Uterus (tissue), 3 donors: ENCODE measurements at regions not wholly inside any gene's neighbourhood (a gene's known extent, or its start where the extent isn't known, plus 50 kb on each side); places are given as distances from the start of the nearest gene placed in this dataset.

Experiments
- DNase-seq, 2 donors: peaks; one replicate each; pipeline ENCODE4 v3.0.0-alpha.2; 2019 to 2020
- H3K27ac ChIP-seq, 2 donors: fragments of 200-600 bp; sonication (generic); 1 replicate in 1 of 2; 2 replicates in 1 of 2; pipeline ENCODE4 v1.5.1; 2016 to 2018
- H3K27me3 ChIP-seq, 2 donors: fragments of 200-600 bp; sonication (generic); one replicate each; pipeline ENCODE4 v1.5.1; 2018 to 2019; ENCODE audit warnings: control low read depth in 1 of 2
- H3K36me3 ChIP-seq, 2 donors: fragments of 200-600 bp; sonication (generic); one replicate each; pipeline ENCODE4 v1.5.1; 2019; ENCODE audit warnings: control low read depth in 1 of 2
- H3K4me1 ChIP-seq, 2 donors: fragments of 200-600 bp; sonication (generic); one replicate each; pipeline ENCODE4 v1.5.1; 2018 to 2019; ENCODE audit warnings: control low read depth in 1 of 2
- H3K4me3 ChIP-seq, 2 donors: fragments of 200-600 bp; sonication (generic); 1 replicate in 1 of 2; 2 replicates in 1 of 2; pipeline ENCODE4 v1.5.1; 2018 to 2019; ENCODE audit warnings: mild to moderate bottlenecking in 1 of 2
- H3K9me3 ChIP-seq, 2 donors: fragments of 200-600 bp; sonication (generic); one replicate each; pipeline ENCODE4 v1.5.1; 2019; ENCODE audit warnings: control low read depth in 1 of 2
- POLR2A ChIP-seq, 2 donors: fragments of 450-650 bp; IDR thresholded peaks; one replicate each; pipeline ENCODE4 v1.6.1; 2016; ENCODE audit warnings: antibody characterized with exemption in 2 of 2, mild to moderate bottlenecking in 1 of 2, moderate library complexity in 1 of 2
- intact Hi-C: fragments of 100-400 bp; cut with DNase I; formaldehyde crosslinking; loops from one replicate; pipeline ENCODE4 v1.15.1; 2023; ENCODE audit warnings: low total_unique reads
- TF ChIP-seq, protein P1 (sequence below), 4 experiments: fragments of 200-600 bp in 2 of 4; fragments of 450-650 bp in 2 of 4; sonication (generic) in 2 of 4; IDR thresholded peaks; one replicate each; pipeline ENCODE4 v1.5.1; 2016 to 2019; ENCODE audit warnings: antibody characterized with exemption in 4 of 4, mild to moderate bottlenecking in 2 of 4, moderate library complexity in 1 of 4
- donor health status: DM: yes; HTN: yes; CAD: no.

DNA sequence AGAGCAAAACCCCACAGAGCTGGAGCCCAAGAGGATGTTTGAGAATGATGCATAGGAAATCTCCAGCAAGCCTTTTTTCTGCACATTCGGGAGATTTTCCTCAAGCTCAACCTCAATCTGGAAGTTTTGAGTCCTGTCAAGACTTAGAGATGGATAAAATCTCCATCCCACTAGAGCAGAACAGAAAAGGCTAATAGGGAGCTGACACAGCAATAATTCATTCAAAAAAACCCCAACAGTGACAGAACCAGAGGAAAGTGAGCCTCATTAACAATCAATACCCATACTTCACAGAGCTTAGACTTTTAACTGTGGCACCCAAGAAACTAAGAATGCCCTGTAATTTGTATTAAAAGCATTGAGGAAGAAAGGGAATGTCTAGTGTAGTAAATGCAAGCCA lies 115.9 kb upstream of the BDNF start:
- DNase-seq = no peak
- no peak for TF ChIP-seq POLR2A (IDR thresholded peaks at IDR 0.05)
- TF ChIP-seq, protein P1, sequence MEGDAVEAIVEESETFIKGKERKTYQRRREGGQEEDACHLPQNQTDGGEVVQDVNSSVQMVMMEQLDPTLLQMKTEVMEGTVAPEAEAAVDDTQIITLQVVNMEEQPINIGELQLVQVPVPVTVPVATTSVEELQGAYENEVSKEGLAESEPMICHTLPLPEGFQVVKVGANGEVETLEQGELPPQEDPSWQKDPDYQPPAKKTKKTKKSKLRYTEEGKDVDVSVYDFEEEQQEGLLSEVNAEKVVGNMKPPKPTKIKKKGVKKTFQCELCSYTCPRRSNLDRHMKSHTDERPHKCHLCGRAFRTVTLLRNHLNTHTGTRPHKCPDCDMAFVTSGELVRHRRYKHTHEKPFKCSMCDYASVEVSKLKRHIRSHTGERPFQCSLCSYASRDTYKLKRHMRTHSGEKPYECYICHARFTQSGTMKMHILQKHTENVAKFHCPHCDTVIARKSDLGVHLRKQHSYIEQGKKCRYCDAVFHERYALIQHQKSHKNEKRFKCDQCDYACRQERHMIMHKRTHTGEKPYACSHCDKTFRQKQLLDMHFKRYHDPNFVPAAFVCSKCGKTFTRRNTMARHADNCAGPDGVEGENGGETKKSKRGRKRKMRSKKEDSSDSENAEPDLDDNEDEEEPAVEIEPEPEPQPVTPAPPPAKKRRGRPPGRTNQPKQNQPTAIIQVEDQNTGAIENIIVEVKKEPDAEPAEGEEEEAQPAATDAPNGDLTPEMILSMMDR (IDR thresholded peaks at IDR 0.05) = no peak
- H3K27ac ChIP-seq = no peak overlapping the region
- intact Hi-C loops = no loop called here
- H3K36me3 ChIP-seq = no peaks in the 10 kb centered on the region
- no peaks in the 10 kb centered on the region for H3K27me3 ChIP-seq
- H3K9me3 ChIP-seq = no peaks in the 10 kb centered on the region
- H3K4me3 ChIP-seq = no peak overlapping the region
- H3K4me1 ChIP-seq = no peaks in the 10 kb centered on the region

DNA sequence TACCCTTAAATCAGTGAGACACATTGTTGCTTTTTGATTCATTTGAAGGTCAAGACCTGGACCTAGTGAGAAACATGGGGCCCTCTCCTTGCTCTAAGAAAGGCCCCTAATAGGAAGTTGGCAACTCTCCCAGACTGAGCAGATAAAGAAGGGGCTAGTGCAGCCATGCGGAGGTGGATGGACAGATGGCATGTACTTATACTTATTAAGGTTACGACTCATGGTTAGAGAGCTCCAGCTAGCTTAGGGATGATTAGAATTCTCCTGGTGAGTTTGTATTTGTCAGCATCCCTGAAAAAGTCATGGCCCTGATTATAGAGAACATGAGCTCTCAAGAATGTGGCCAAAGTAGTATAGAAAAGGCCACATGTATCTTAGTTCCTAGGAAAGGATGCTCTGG lies 112.1 kb upstream of the BDNF start:
- TF ChIP-seq POLR2A (IDR thresholded peaks at IDR 0.05) = no peak
- TF ChIP-seq, protein P1 (IDR thresholded peaks at IDR 0.05) = no peak
- Histone ChIP-seq H3K4me1 (no peaks in the 10 kb centered on the region), H3K27me3 (no peaks in the 10 kb centered on the region), H3K4me3 (no peak overlapping the region), H3K27ac (no peak overlapping the region), H3K9me3 (no peaks in the 10 kb centered on the region), H3K36me3 (no peaks in the 10 kb centered on the region)
- intact Hi-C loops = no loop called here
- DNase-seq = no peak

DNA sequence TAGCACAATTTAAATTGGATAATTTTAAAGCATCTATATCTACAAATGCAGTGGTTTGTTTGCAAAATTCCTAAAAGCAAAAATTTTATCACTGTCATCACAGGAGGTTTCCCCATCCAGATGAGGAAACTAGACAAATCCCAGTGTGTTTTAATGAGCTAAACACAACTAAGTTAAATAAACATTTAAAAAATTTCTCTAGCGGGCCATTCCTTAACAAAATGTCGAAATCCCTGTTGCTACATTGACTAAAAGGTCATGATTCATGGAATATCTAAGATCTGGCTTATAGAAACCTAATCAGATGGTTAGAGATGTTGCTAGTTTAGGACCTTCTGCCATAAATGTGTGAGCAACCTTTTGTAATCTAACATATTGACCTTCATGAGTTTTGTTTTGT lies 107.3 kb upstream of the BDNF start:
- H3K4me3 ChIP-seq = no peak overlapping the region

DNA sequence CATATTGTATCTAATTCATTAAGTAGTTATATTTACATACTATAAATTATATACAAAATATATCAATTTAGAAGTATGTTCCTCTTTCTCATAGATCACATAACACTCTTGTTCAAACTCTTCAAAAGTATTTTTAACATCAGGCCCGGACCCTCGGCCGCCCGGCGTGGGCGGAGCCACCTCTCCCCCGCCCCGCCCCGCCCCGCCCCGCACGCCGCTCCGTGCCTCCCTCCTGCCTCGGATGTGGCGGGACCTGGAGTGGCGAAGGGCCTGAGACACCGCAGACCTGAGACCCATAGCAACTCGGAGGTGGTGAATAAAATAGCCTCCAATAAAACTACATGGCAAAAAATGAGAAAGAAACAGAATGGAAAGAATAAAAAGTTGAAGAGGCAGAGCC lies 105.9 kb upstream of the BDNF start:
- intact Hi-C loops = no loop called here
- Histone ChIP-seq H3K4me3 (no peak overlapping the region), H3K9me3 (no peaks in the 10 kb centered on the region), H3K4me1 (no peaks in the 10 kb centered on the region), H3K36me3 (no peaks in the 10 kb centered on the region), H3K27ac (no peak overlapping the region), H3K27me3 (no peaks in the 10 kb centered on the region)
- no peak for TF ChIP-seq POLR2A (IDR thresholded peaks at IDR 0.05)
- TF ChIP-seq, protein P1 (IDR thresholded peaks at IDR 0.05) = no peak
- no peak for DNase-seq

More for the DNA sequence above, 107.3 kb upstream of the BDNF start:
- H3K27me3 ChIP-seq = no peaks in the 10 kb centered on the region
- intact Hi-C loops = no loop called here
- H3K36me3 ChIP-seq = no peaks in the 10 kb centered on the region
- no peak overlapping the region for H3K27ac ChIP-seq
- TF ChIP-seq, protein P1 (IDR thresholded peaks at IDR 0.05) = no peak
- no peak for TF ChIP-seq POLR2A (IDR thresholded peaks at IDR 0.05)
- H3K4me1 ChIP-seq = no peaks in the 10 kb centered on the region
- no peaks in the 10 kb centered on the region for H3K9me3 ChIP-seq
- DNase-seq = no peak

DNA sequence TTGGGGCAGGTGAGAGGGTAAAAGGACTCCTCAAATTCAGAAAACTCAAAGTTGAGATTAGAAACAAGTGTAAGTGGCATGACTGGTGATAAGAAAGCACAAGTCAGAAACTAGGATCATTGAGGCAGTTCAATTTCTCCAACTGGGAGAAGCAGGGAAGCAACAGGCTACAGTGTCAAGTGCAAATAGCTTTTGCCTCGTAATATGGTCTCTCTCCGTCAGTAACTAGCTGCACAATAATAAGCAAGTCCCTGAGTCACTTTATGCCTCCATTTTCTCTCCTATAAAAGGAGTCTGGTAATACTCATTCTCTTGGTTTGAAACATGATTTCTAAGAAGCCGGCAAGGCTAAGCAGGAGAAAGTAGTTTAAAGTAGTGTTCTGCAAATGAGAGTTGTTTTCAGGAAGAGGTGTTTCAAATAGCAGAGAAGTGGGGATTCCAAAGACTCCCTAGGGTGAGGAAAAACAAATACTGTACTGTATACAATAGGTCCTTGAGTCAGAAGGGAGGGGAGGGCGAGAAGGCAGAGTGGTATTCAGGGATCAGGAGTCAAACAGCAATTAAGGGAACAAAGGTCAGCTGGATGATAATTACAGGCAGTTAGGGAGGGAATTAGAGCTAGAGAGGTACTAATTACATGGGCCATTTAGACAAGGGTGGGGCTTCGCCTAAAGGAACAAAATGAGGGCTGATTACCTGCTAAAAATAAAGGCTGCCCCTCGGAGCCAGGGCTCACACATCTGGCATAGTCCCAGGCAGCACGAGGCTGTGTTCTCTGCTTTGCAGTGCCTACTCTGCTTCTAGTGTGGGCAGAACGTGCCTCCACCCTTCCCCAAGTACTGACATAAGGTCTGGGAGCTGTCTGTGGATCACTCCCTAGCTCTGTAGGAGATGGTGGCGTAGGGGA lies 96.0 kb upstream of the BDNF start:
- Histone ChIP-seq H3K4me1 (no peaks in the 10 kb centered on the region), H3K4me3 (no peak overlapping the region), H3K27ac (no peak overlapping the region), H3K9me3 (no peaks in the 10 kb centered on the region), H3K36me3 (no peaks in the 10 kb centered on the region), H3K27me3 (no peaks in the 10 kb centered on the region)
- TF ChIP-seq POLR2A (IDR thresholded peaks at IDR 0.05) = no peak
- TF ChIP-seq, protein P1 (IDR thresholded peaks at IDR 0.05) = no peak
- intact Hi-C loops = no loop called here
- DNase-seq = no peak
